GM10248 (cell line): ENCODE measurements at regions not wholly inside any gene's neighbourhood (a gene's known extent, or its start where the extent isn't known, plus 50 kb on each side); places are given as distances from the start of the nearest gene placed in this dataset.

Experiments
- CTCF ChIA-PET: fragments of 300-600 bp; sonication (Branson Sonifier 250); formaldehyde crosslinking; extraction: SDS; loops from one replicate; lab custom pipeline; 2021; ENCODE audit warnings: antibody characterized with exemption; lab: Yijun Ruan, JAX
- POLR2A ChIA-PET: fragments of 350-650 bp; sonication (Branson Sonifier 250); formaldehyde crosslinking; extraction: SDS; loops from one replicate; lab custom pipeline; 2020; ENCODE audit warnings: antibody characterized with exemption; lab: Yijun Ruan, JAX
- DNase-seq: peaks from one replicate; pipeline ENCODE4 v3.0.0; 2012; ENCODE audit errors: extremely low spot score
- TF ChIP-seq, protein P1 (sequence below): IDR thresholded peaks from 2 replicates; pipeline ENCODE4 v1.5.1; 2012; ENCODE audit warnings: mild to moderate bottlenecking, low read depth; ENCODE audit errors: extremely low read depth, missing control alignments, control extremely low read depth

DNA sequence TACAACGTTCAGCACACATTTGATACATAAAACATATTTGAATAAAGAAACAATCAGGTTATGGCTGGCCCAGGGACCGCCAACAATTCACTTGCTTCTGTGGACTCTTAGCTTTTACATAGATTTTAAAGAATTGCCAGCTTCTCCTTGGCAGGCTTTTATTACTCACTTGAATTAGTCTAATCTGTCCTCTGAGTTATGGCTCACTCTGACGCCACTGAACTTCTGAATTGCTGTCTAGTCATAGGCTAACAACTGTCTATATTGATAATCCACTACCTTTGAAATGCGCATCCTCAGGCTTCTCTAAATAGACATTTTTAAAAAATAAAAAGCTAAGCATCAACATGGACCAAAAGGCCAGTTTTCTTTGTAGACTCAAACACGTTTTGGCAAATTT, 317.4 kb upstream of the SGCD start:
- POLR2A ChIA-PET, result no interaction called here
- no peak for DNase-seq
- CTCF ChIA-PET, result no interaction called here
- TF ChIP-seq, protein P1, sequence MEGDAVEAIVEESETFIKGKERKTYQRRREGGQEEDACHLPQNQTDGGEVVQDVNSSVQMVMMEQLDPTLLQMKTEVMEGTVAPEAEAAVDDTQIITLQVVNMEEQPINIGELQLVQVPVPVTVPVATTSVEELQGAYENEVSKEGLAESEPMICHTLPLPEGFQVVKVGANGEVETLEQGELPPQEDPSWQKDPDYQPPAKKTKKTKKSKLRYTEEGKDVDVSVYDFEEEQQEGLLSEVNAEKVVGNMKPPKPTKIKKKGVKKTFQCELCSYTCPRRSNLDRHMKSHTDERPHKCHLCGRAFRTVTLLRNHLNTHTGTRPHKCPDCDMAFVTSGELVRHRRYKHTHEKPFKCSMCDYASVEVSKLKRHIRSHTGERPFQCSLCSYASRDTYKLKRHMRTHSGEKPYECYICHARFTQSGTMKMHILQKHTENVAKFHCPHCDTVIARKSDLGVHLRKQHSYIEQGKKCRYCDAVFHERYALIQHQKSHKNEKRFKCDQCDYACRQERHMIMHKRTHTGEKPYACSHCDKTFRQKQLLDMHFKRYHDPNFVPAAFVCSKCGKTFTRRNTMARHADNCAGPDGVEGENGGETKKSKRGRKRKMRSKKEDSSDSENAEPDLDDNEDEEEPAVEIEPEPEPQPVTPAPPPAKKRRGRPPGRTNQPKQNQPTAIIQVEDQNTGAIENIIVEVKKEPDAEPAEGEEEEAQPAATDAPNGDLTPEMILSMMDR, result no peak

DNA sequence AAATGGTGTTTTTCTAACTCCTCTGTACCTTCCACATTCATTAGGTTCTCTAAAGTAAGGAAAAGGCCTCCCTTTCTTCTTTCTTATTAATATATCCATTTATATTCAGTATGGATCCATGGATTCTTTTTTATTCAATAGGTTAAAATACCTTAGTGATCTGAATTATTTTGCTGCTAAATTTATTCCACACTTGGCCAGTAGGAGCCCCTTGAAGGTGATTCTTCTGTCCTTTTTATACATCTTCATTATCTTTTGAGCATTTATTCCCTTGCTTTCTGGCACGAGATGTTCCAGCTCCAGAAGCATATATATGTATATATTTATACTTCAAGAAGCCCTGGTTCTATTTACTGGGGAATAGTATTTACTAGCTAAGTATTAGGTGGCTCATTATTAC, 311.8 kb upstream of the SGCD start:
- TF ChIP-seq, protein P1, result no peak
- ChIA-PET CTCF (no interaction called here), POLR2A (no interaction called here)
- DNase-seq, result no peak

DNA sequence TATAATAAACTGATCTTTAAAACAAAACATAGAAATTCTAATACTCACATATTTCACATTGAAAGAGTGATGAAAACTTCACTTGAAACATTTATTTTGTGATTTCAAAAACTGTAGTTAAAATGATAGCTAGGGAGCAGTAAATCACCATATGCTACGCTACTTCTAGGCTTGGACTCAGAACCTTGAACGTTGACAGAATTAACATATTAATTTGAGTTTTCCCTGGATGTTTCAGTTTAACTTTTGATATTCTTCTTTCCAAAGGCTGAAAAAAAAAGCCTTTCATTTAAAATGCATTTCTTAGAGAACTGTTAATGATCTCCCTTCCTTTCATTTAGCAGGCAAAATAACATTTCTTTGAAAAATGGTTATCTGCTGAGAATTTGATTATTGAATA, 307.8 kb upstream of the SGCD start:
- TF ChIP-seq, protein P1, result no peak
- ChIA-PET POLR2A (no interaction called here), CTCF (no interaction called here)
- no peak for DNase-seq

DNA sequence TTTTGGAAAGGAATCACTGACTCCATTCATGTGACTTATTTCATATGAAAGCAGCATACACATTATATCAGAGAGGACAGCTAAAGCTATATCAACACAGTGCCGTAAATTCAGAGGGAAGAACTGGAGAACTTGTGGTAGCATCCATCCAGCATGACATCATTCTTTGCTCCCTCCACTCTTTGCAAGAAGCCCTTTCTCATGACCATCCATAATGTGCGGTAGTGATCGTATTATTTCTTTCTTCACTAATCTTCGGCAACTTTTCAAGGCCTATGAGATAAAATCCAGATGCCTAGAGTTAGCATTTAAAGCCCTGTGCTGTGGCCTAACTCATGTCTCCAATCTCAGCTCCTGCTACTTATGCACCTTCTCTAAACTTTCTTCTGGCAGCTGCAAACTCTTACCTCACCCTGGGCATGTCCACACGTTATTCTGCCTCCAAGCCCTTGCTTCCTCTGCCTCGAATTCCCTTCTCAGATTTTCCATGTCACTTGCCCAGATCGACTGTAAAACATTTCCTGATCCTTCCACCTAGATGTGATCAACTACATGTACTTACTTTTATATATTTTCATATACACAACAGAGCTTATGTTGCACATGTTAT, 307.3 kb upstream of the SGCD start:
- ChIA-PET CTCF (no interaction called here), POLR2A (no interaction called here)
- DNase-seq, result no peak
- TF ChIP-seq, protein P1, result no peak

DNA sequence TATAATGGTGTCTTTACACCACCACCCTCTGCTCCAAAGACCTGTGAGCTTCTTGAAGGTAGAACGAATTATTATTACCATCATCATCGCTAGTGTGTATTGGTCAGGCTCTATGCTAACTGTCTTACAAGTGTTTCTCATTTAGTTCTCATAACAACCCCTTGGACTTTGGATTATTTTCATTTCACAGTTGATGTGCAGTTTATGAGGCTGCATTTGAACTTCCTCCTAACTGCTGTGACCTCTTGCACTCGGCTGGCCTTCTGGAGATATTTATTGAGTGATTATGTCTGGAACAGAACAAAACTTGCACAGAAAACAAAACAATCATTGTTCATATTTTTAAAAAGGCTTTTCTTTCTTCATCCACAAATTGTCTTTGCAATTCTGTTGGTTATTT, 306.3 kb upstream of the SGCD start:
- TF ChIP-seq, protein P1, result no peak
- ChIA-PET CTCF (no interaction called here), POLR2A (no interaction called here)
- DNase-seq, result no peak

DNA sequence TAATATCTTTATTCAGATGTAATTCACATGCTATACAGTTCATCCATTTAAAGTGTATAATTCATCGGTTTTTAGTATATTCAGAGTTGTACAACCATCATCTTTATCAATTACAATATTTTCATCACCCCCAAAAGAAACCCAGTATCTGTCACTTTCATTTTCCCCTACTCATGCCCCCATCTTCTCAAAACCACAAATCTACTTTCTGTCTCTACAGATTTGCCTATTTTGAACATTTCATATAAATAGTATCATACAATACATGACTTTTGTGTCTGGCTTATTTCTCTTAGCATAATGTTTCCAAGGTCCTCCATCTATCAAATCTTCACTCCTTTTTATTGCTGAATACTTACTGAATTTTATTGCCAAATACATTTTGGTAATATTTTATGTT, 305.1 kb upstream of the SGCD start:
- TF ChIP-seq, protein P1, result no peak
- no peak for DNase-seq
- ChIA-PET CTCF (no interaction called here), POLR2A (no interaction called here)

DNA sequence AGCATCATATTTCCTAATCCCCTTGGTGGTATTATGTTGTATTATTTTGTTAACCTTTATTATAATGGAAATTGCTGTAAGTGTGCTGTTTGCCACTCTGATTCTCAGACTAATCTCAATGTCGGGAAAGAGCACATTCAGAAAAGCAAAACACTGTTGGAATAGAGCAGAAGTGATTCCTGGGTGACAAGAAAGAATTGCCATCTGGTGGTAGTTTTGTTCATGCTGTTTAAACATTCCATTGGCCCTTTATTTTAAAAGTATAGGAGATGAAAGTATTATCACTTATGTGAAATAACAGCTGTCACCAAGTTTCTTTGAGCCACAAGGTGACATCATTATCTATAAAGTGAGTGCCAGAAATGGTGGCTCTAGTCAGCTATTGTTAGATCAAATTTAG, 301.3 kb upstream of the SGCD start:
- TF ChIP-seq, protein P1, result no peak
- POLR2A ChIA-PET, result no interaction called here
- no peak for DNase-seq
- CTCF ChIA-PET, result no interaction called here
